Astrocyte (in vitro differentiated cells and primary cell): ENCODE measurements at regions not wholly inside any gene's neighbourhood (a gene's known extent, or its start where the extent isn't known, plus 50 kb on each side); places are given as distances from the start of the nearest gene placed in this dataset.

Experiments used
- EZH2 ChIP-seq: IDR thresholded peaks from 2 replicates; pipeline ENCODE4 v1.6.1; 2012; ENCODE audit warnings: mild to moderate bottlenecking, low read length, inconsistent platforms; ENCODE audit not compliant: insufficient read depth
- TF ChIP-seq, protein P1 (sequence below): IDR thresholded peaks from 2 replicates; pipeline ENCODE4 v1.5.1; 2011; ENCODE audit warnings: low read depth, mild to moderate bottlenecking, inconsistent platforms, low read length, moderate library complexity; ENCODE audit not compliant: insufficient read depth

GRCh38 chr1:56106531-56107274 is 472.7 kb downstream of the PLPP3 start:
- TF ChIP-seq, protein P1, sequence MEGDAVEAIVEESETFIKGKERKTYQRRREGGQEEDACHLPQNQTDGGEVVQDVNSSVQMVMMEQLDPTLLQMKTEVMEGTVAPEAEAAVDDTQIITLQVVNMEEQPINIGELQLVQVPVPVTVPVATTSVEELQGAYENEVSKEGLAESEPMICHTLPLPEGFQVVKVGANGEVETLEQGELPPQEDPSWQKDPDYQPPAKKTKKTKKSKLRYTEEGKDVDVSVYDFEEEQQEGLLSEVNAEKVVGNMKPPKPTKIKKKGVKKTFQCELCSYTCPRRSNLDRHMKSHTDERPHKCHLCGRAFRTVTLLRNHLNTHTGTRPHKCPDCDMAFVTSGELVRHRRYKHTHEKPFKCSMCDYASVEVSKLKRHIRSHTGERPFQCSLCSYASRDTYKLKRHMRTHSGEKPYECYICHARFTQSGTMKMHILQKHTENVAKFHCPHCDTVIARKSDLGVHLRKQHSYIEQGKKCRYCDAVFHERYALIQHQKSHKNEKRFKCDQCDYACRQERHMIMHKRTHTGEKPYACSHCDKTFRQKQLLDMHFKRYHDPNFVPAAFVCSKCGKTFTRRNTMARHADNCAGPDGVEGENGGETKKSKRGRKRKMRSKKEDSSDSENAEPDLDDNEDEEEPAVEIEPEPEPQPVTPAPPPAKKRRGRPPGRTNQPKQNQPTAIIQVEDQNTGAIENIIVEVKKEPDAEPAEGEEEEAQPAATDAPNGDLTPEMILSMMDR, result no peak
- TF ChIP-seq EZH2, result no peak
